ENCODE measurements at regions not wholly inside any gene's neighbourhood (a gene's known extent, or its start where the extent isn't known, plus 50 kb on each side); places are given as distances from the start of the nearest gene placed in this dataset.
"Not testable (repeated sequence)": the region's sequence is repeated elsewhere in the genome, so short reads cannot be mapped to it uniquely, and the experiment has no call there.

- ChIA-PET CTCF (no interaction called here), POLR2A (no interaction called here)
- ATAC-seq, result no peak
- DNase-seq (ENCODE audit: low read depth in 1 of 2, low spot score in 1 of 2), result no peak
- no peak for TF ChIP-seq SMC3 (IDR thresholded peaks at IDR 0.05)
- TF ChIP-seq RCOR1 (IDR thresholded peaks at IDR 0.05; ENCODE audit: low read depth, low read length), result no peak
- no peak for TF ChIP-seq MAZ (IDR thresholded peaks at IDR 0.05; ENCODE audit: borderline replicate concordance, low read depth, low read length)
- no peak for TF ChIP-seq RARB (CRISPR knock-in tag; IDR thresholded peaks at IDR 0.05)
- TF ChIP-seq TP53 (CRISPR knock-in tag; IDR thresholded peaks at IDR 0.05), result no peak
- no peak for TF ChIP-seq EHMT2 (IDR thresholded peaks at IDR 0.05; ENCODE audit: low read depth)
- TF ChIP-seq NPAS2 (CRISPR knock-in tag; IDR thresholded peaks at IDR 0.05; ENCODE audit: borderline replicate concordance), result no peak
- TF ChIP-seq JUNB (IDR thresholded peaks at IDR 0.05), result no peak
- no peak for TF ChIP-seq MAX (IDR thresholded peaks at IDR 0.05)
- Histone ChIP-seq H3K9me3 (no peaks in the 10 kb centered on the region), H3K4me2 (no peak overlapping the region), H3K27ac (no peak overlapping the region), H3K4me1 (no peaks in the 10 kb centered on the region), H3K4me3 (no peak overlapping the region)
- FAIRE-seq, result no peak
- under 1% methylated on average over 3 of the region's 3 CpGs for WGBS (ENCODE audit: missing lambda C conversion rate)
Measured at GRCh38 chr9:11701706-11702105, 991.5 kb upstream of the TYRP1 start.

DNA sequence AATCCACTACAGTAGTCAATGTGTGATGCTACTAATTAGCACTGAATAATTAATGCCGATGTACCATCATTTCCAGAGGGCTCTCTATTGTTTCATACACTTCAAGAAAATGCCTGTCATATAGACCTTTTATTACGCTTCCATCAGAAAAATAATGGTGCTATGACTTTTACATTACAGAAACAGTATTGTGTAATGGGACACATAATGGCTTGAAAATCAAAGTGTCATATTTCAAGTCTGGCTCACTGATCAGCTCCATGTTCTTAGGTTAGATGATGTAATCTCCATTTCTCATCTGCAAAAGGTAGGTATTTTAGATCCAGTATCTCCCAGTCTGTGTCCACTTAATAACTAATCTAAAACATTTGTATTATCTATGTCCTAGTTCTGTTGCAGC, 990.6 kb upstream of the TYRP1 start:
- Histone ChIP-seq H3K4me1 (no peaks in the 10 kb centered on the region), H3K9me3 (no peaks in the 10 kb centered on the region), H3K27ac (no peak overlapping the region), H3K4me3 (no peak overlapping the region), H3K4me2 (no peak overlapping the region)
- ChIA-PET POLR2A (no interaction called here), CTCF (no interaction called here)
- WGBS (ENCODE audit: missing lambda C conversion rate), result 18% methylated on average over 2 of the region's 2 CpGs
- FAIRE-seq (no peak), DNase-seq (ENCODE audit: low read depth in 1 of 2, low spot score in 1 of 2) (no peak), ATAC-seq (no peak)
- TF ChIP-seq FOXS1 (CRISPR knock-in tag; IDR thresholded peaks at IDR 0.05) (no peak), HDAC2 (IDR thresholded peaks at IDR 0.05) (no peak), CBX8 (IDR thresholded peaks at IDR 0.05) (no peak), JUNB (IDR thresholded peaks at IDR 0.05) (no peak), MAX (IDR thresholded peaks at IDR 0.05) (no peak), USF2 (IDR thresholded peaks at IDR 0.05) (no peak), SMC3 (IDR thresholded peaks at IDR 0.05) (no peak), FOSL2 (IDR thresholded peaks at IDR 0.05) (no peak), FOSL2 (CRISPR knock-in tag; IDR thresholded peaks at IDR 0.05) (no peak), RNF2 (IDR thresholded peaks at IDR 0.05; ENCODE audit: borderline replicate concordance, low read depth) (no peak), BCL3 (IDR thresholded peaks at IDR 0.05) (no peak), ZNF302 (CRISPR knock-in tag; IDR thresholded peaks at IDR 0.05) (no peak), ZSCAN20 (CRISPR knock-in tag; IDR thresholded peaks at IDR 0.05) (no peak)
- TF ChIP-seq, protein P1, sequence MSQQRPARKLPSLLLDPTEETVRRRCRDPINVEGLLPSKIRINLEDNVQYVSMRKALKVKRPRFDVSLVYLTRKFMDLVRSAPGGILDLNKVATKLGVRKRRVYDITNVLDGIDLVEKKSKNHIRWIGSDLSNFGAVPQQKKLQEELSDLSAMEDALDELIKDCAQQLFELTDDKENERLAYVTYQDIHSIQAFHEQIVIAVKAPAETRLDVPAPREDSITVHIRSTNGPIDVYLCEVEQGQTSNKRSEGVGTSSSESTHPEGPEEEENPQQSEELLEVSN (IDR thresholded peaks at IDR 0.05; ENCODE audit: borderline replicate concordance, low read depth), result no peak
- TF ChIP-seq, protein P2, sequence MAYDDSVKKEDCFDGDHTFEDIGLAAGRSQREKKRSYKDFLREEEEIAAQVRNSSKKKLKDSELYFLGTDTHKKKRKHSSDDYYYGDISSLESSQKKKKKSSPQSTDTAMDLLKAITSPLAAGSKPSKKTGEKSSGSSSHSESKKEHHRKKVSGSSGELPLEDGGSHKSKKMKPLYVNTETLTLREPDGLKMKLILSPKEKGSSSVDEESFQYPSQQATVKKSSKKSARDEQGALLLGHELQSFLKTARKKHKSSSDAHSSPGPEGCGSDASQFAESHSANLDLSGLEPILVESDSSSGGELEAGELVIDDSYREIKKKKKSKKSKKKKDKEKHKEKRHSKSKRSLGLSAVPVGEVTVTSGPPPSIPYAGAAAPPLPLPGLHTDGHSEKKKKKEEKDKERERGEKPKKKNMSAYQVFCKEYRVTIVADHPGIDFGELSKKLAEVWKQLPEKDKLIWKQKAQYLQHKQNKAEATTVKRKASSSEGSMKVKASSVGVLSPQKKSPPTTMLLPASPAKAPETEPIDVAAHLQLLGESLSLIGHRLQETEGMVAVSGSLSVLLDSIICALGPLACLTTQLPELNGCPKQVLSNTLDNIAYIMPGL (CRISPR knock-in tag; IDR thresholded peaks at IDR 0.05; ENCODE audit: borderline replicate concordance), result no peak

- ATAC-seq; H3K4me3 ChIP-seq; H3K27ac ChIP-seq; DNase-seq (ENCODE audit: low read depth in 1 of 2, low spot score in 1 of 2); H3K4me1 ChIP-seq; FAIRE-seq; POLR2A ChIA-PET; H3K4me2 ChIP-seq; H3K9me3 ChIP-seq: not testable (repeated sequence)
- CTCF ChIA-PET, result interaction anchor here (0.6 kb wide), 1 partner anchor 53 kb away, joined by 3 read pairs; no protein-coding TSS in a partner anchor
- WGBS (ENCODE audit: missing lambda C conversion rate), result 0% methylated on average over 1 of the region's 1 CpG
Measured at GRCh38 chr9:11704198-11704597, 989.0 kb upstream of the TYRP1 start.

Measured in A549 (cell line).